ENCODE measurements at regions not wholly inside any gene's neighbourhood (a gene's known extent, or its start where the extent isn't known, plus 50 kb on each side); places are given as distances from the start of the nearest gene placed in this dataset.
A peak's percentile ranks its signal among the peaks of the same experiment; 100 is the strongest.
"Not testable (repeated sequence)": the region's sequence is repeated elsewhere in the genome, so short reads cannot be mapped to it uniquely, and the experiment has no call there.

GRCh38 chr13:107916902-107917301, 298.4 kb downstream of the LIG4 start:
- DNase-seq (ENCODE audit: low spot score), result not testable (repeated sequence)

GRCh38 chr13:107912745-107913144, 302.6 kb downstream of the LIG4 start:
- no peak for DNase-seq (ENCODE audit: low spot score)

DNA sequence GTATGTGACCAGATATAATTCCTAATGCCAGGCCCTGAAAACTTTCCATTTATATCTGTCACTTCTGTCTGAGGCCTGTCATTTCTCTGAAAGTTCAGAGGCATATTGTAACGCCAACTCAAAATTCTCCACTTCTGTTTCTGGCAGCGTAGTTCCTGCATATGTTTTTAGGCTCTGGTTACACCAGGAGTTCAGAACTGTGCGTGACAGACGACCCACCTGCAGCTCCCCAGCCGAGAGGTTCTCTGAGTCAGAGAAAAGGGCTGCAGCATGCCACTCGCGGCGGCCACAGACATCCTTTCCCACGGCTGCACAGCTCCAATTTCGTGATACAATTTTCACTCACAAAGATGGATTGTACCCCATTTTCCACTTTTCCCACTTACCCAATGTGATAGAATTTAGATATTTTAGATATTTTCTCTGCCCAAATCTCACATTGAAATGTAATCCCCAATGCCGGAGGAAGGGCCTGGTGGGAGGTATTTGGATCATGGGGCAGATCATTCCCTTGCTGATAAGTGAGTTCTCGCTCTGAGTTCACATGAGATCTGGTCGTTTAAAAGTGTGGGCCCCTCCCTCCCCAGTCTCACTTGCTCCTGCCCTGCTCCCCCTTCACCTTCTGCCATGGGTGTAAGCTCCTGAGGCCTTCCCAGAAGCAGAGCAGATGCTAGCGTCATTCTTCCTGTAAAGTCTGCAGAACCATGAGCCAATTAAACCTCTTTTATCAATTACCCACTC, 308.1 kb downstream of the LIG4 start:
- DNase-seq (ENCODE audit: low spot score), result no peak

GRCh38 chr13:107906131-107906530, 309.2 kb downstream of the LIG4 start:
- DNase-seq (ENCODE audit: low spot score), result no peak

DNA sequence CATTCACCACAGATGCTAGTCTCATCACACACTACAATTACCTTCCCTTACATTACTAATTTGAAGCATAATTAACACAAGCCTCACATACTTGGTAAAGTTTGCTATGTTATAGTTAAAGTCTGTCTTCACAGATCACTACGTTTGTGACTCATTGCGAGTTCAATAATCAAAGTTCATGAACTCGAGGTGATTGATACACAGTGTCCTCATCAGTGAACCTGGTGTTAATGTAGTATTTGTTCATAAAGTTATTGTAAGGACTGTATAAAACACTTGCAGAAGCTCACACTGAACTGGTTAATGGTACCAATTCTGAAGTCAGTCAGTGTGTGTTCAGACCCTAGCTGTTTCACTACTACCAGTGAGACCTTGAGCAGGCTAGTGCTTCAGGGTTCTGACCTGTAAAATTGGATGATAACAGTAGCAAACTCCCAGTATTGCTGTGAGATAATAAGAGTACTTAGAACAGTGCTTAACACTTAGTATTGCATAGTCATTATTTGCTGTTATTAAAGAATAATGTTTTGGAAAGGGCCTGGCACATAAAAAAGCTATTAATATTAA, 313.3 kb downstream of the LIG4 start:
- DNase-seq (ENCODE audit: low spot score), result no peak

DNA sequence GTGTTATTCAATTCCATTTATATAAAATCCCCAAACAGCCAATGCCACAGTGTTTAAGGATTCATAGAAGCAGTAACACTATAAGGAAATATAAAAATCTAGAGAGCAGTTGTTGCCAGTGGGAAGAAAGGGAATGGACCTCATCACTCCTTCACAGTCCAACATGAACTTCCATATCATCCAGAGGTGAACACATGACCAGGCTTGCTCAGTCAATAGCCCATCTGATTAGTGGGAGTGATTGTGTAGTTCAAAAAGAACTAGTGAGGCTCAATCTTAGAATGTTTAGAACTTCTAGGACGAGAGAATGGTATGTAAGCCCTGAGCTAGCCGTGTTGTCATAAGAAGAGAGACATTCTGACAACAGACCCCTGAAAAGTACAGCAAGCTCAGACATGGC, 314.1 kb downstream of the LIG4 start:
- DNase-seq (ENCODE audit: low spot score), result no peak

DNA sequence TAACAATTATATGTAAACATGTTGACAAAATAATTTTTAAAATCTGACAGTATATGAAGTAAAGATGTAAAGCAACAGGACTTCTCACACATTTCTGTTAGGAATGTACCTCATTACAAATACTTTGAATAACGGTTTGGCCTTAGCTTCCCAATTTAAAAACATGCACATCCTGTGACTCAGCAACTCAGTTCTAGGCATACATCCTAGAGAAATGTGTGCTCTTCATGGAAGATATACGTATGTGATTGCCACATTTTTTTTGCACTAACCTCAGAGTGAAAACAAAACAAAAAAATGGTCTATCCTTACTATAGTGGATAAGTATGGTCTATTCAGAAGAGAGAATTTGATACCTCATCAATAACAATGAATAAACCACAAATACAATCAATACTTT, 314.6 kb downstream of the LIG4 start:
- no peak for DNase-seq (ENCODE audit: low spot score)

DNA sequence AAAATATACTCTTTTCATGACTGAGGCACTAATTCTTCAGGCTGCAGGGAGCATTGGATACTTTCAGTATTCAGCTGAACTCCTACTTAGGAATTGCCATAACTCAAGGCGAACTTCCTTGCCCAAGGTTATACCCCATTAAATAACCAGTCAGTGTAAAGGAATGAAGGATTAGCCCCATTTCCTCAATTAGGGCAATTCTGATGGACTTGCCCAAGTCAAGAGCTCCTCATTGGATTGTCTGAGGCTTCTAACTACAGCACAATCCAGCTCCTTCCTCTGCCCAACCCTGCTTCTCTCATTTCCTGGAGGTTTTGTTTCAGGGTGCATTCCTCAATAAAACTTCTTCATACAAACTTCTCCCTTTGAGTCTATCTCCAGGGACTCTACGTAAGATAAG, 329.2 kb downstream of the LIG4 start:
- no peak for DNase-seq (ENCODE audit: low spot score)

DNA sequence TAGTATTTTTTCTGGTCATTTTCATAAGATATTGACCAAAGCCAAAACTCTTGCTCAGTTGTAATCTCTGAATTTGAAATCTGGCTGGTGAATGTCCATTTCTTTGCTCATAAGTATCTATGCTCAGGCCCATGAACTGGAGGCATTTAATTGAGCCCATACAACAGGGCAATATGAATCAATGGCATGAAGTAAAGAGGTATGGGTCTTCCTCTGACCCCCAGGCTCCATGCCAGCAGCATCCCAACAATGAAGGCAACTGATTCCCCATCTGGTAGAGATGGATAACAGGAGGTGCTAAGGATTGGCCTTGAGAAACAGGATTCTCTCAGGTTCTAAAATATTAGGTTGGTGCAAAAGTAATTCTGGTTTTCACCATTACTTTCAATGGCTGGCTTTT, 330.8 kb downstream of the LIG4 start:
- no peak for DNase-seq (ENCODE audit: low spot score)

- no peak for DNase-seq (ENCODE audit: low spot score)
Measured at GRCh38 chr13:107883561-107884175, 331.7 kb downstream of the LIG4 start.

GRCh38 chr13:107882708-107883560, 332.4 kb downstream of the LIG4 start:
- DNase-seq (ENCODE audit: low spot score), result no peak

DNA sequence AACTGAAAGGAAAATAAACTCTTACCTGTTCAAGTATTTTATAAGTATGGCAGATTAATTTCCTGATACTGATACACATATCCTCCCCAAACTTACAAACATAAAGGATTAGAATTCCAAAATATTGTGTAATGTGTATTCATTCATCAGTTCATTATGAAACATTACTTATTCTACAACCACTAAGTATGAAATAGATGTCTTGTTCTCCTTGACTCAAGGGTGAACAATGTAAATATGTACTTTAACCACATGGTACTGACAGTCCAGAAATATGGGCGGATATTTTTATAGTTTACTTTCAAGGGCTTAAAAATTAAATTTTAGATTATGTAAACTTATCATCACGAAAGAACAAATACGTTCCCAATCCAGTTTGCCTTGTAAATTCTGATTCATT, 334.0 kb downstream of the LIG4 start:
- DNase-seq (ENCODE audit: low spot score), result no peak

GRCh38 chr13:107874456-107874855, 340.9 kb downstream of the LIG4 start:
- no peak for DNase-seq (ENCODE audit: low spot score)

GRCh38 chr13:107873926-107874325, 341.4 kb downstream of the LIG4 start:
- DNase-seq (ENCODE audit: low spot score), result no peak

DNA sequence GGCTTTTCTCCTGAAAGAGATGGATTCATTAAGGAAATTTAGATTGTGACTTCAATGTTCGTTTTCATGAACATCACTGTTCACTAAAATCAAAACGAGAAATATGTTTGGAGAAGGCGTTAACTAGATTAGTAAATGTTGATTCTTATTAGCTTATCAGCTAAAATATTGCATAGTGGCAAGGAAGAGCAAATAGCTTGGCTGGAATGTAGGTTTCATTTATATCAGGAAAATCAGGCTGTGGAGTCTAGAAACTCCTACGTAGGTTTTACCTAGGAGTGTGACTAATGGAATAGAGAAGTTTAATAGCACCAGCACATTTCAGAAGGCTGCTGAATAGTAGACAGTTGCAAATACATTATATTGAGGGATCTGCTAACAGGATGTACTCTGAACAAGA, 344.9 kb downstream of the LIG4 start:
- no peak for DNase-seq (ENCODE audit: low spot score)

GRCh38 chr13:107867701-107868661, 347.4 kb downstream of the LIG4 start:
- peak; percentile 51 for DNase-seq (ENCODE audit: low spot score)

DNA sequence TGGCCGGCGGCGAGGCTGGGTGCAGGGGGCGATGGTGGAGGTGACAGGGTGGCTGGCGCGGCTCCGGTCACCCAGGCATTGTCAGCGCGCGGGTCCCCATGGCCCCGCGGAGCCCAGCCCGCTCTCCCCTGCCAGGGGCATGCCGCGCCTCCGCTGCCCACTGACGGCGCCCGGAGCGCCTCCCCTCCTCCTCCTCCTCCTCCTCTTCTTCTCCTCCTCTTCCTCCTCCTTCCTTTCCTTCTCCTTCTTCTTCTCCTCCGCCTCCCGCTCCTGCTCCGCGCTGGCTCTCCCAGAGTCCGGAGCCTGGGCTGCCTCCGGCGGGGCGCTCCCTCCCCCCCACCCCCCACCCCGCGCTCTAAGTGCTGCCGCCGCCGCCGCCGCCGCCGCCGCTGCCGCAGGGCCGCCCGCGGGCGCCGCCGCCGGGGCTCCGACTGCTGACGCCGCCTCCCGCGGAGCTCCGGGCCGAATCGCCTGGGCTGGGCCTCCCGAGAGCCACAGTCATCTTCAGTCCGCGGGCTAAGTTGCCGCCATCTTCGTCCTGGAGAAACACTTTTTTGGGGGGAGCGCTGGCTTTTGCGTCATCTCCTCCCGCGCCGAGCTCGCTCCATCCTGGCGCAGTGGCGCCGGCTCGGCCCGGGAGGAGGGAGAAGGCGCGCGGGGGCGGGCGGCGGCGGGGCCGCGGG, 348.3 kb downstream of the LIG4 start:
- DNase-seq (ENCODE audit: low spot score), result peak; percentile 51

GRCh38 chr13:107866032-107866940, 349.1 kb downstream of the LIG4 start:
- peak; percentile 24 for DNase-seq (ENCODE audit: low spot score)

GRCh38 chr13:107865643-107866031, 349.7 kb downstream of the LIG4 start:
- DNase-seq (ENCODE audit: low spot score), result no peak

- DNase-seq (ENCODE audit: low spot score), result no peak
Measured at GRCh38 chr13:107865318-107865575, 350.1 kb downstream of the LIG4 start.

Measured in AG20443 (cell line).